ENCODE measurements at regions not wholly inside any gene's neighbourhood (a gene's known extent, or its start where the extent isn't known, plus 50 kb on each side); places are given as distances from the start of the nearest gene placed in this dataset.

DNA sequence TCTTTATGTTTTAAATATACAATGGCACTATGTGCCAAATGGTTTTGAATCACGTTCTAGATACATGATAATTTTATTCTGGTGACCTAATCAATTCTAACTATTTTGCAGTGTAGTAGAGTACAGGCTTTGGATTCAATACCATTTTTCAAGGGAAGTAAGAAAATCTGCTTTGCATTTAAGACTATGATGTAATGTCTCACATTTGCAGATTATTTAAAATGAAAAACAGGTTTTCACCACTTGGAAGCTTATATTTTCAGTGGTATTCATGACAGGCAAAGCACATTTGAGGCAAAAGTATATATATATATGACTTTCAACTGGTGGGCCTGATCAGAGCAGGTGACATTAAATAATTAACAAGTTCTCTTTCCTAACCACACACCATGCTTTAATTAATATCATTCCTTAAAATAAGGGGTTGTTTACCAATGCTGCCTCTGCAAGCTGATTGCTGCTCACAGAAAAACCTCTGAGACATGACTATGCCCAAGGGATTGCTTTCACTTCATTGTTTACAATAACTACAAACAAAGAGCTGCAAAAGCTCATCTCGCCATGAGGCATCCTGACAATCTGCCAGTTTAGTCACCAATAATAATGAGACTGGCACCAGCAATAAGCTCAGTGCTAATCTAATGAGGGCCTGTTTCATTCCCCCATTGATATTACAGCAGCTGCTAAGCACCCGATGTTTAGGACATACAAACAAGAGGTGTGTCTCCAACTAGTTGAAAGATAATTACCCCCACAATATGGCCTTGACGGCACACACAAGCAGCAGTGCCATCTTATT lies 1176.0 kb upstream of the GJE1 start:
- Histone ChIP-seq H3K36me3 (ENCODE audit: low read depth) (no peaks in the 10 kb centered on the region), H3K27ac (peak overlapping the region; percentile 41), H3K9me2 (ENCODE audit: insufficient read depth) (no peaks in the 10 kb centered on the region; the same call in 1 of the 2 replicates), H2AFZ (peak overlapping the region; percentile 48), H3K79me2 (ENCODE audit: insufficient read depth) (no peaks in the 10 kb centered on the region), H3K4me2 (ENCODE audit: unreplicated experiment) (peak overlapping the region; percentile 8), H3K4me1 (ENCODE audit: insufficient read depth) (peaks cover 12% of the 10 kb centered on the region), H3F3A (ENCODE audit: insufficient read depth) (peaks cover 15% of the 10 kb centered on the region), H3K9me3 (ENCODE audit: low read depth) (no peaks in the 10 kb centered on the region), H4K20me1 (ENCODE audit: insufficient read depth) (no peaks in the 10 kb centered on the region), H3K27me3 (replicated peaks; ENCODE audit: insufficient read depth) (no peaks in the 10 kb centered on the region), H3K4me3 (peak overlapping the region; percentile 13), H3K9ac (no peak overlapping the region)
- DNase-seq, result peak; percentile 85
- 4 to 6% methylated on average over 4 of the region's 4 CpGs for WGBS, 2 experiments (ENCODE audit: low coverage in 1 of 2, low lambda C conversion rate in 2 of 2, missing lambda C conversion rate in 2 of 2)
- TF ChIP-seq EZH2phosphoT487 (IDR thresholded peaks at IDR 0.05; ENCODE audit: insufficient read depth, low read depth) (no peak), EZH2 (IDR thresholded peaks at IDR 0.05; ENCODE audit: insufficient read depth, poor library complexity, severe bottlenecking) (no peak)
- in situ Hi-C loops (cut with MboI), result no loop called here

DNA sequence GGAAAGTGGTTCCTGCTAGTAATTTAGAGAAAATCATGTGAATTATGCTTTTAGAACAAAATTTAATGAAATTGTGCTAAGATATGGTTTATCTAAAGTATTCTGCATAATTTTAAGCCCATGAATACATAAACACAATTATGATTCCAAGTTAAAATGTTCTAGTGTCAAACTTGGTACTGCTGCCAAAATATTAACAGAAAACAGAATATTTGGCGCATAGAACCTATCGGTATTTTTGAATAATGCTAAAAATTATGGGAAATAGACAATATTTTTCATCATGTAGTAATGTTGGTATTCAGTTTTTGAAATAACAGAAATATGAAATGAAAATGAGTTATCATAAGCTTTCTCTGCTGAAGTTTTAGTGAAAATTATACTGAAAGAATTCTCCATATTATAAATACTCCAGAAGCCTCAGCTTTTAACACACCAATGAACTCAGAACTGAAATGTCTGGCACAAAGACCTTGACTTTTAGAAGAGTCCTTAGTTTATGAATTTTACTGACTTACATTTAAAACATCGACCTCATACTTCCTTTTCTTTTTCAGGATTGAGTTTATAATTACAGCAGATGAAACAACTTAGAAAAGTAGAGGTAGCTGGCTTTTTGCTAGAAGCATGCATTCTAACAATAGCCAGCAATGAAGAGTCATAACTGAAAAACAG lies 1192.3 kb upstream of the GJE1 start:
- in situ Hi-C loops (cut with MboI), result no loop called here
- peak overlapping the region; percentile 61 for H2AFZ ChIP-seq

DNA sequence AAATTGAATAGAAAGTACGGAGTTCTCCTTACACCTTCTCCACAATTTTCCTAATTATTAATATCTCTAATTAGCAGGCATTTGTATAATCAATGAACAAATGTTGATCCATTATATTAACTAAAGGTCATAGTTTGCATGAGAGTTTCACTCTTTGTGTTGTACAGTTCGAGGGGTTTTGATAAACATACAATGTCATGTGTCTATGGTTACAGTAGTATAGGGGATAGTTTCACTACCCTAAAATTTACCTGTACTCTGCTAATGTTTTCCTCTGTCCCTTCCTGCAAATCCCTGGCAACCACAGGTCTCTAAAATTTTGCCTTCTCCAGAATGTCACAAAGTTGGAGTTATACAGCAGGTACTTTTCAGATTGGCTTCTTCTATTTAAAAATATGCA lies 1199.8 kb upstream of the GJE1 start:
- Histone ChIP-seq H3K9me2 (ENCODE audit: insufficient read depth) (no peaks in the 10 kb centered on the region), H3K4me1 (ENCODE audit: insufficient read depth) (no peaks in the 10 kb centered on the region), H3F3A (ENCODE audit: insufficient read depth) (no peaks in the 10 kb centered on the region), H3K79me2 (ENCODE audit: insufficient read depth) (no peaks in the 10 kb centered on the region), H3K9ac (no peak overlapping the region), H4K20me1 (ENCODE audit: insufficient read depth) (no peaks in the 10 kb centered on the region), H3K4me2 (ENCODE audit: unreplicated experiment) (no peak overlapping the region), H3K36me3 (ENCODE audit: low read depth) (no peaks in the 10 kb centered on the region), H3K27ac (no peak overlapping the region), H3K4me3 (no peak overlapping the region), H3K9me3 (ENCODE audit: low read depth) (no peaks in the 10 kb centered on the region), H2AFZ (no peak overlapping the region), H3K27me3 (replicated peaks; ENCODE audit: insufficient read depth) (no peaks in the 10 kb centered on the region)
- no peak for TF ChIP-seq EZH2phosphoT487 (IDR thresholded peaks at IDR 0.05; ENCODE audit: insufficient read depth, low read depth)
- TF ChIP-seq EZH2 (IDR thresholded peaks at IDR 0.05; ENCODE audit: insufficient read depth, poor library complexity, severe bottlenecking), result no peak
- DNase-seq, result no peak
- WGBS, 2 experiments (ENCODE audit: low coverage in 1 of 2, low lambda C conversion rate in 2 of 2, missing lambda C conversion rate in 2 of 2), result 93 to 100% methylated on average over 2 of the region's 2 CpGs
- in situ Hi-C loops (cut with MboI), result no loop called here

More for the DNA sequence above, 1192.3 kb upstream of the GJE1 start:
- Histone ChIP-seq H3K4me1 (ENCODE audit: insufficient read depth) (no peaks in the 10 kb centered on the region), H3K9ac (no peak overlapping the region), H3K79me2 (ENCODE audit: insufficient read depth) (no peaks in the 10 kb centered on the region), H3K9me3 (ENCODE audit: low read depth) (no peaks in the 10 kb centered on the region), H3K27ac (no peak overlapping the region), H3K4me3 (no peak overlapping the region), H4K20me1 (ENCODE audit: insufficient read depth) (no peaks in the 10 kb centered on the region), H3K4me2 (ENCODE audit: unreplicated experiment) (no peak overlapping the region), H3K9me2 (ENCODE audit: insufficient read depth) (no peaks in the 10 kb centered on the region), H3K27me3 (replicated peaks; ENCODE audit: insufficient read depth) (no peaks in the 10 kb centered on the region), H3K36me3 (ENCODE audit: low read depth) (no peaks in the 10 kb centered on the region), H3F3A (ENCODE audit: insufficient read depth) (no peaks in the 10 kb centered on the region)
- WGBS, 2 experiments (ENCODE audit: low coverage in 1 of 2, low lambda C conversion rate in 2 of 2, missing lambda C conversion rate in 2 of 2), result 28 to 32% methylated on average over 3 of the region's 3 CpGs
- DNase-seq, result no peak
- TF ChIP-seq EZH2 (IDR thresholded peaks at IDR 0.05; ENCODE audit: insufficient read depth, poor library complexity, severe bottlenecking) (no peak), EZH2phosphoT487 (IDR thresholded peaks at IDR 0.05; ENCODE audit: insufficient read depth, low read depth) (no peak)

DNA sequence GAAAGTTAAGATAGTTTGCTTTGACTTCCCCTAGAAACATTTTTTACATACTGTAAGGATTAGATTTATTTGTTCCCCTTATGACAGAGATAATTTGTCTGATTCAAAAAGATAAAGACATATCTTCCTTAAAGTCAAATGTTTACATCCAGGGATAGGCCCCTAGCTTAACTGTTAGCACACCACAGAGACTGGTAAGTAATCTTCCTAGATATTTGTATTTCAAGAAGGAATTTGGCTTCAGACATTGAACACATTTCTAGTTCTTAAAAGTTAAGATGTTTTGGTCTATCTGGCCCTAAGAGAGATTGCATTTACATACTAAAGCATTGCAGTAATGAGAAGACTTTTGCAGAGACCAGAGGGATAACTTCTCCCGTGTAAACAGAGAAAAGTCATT lies 1201.1 kb upstream of the GJE1 start:
- Histone ChIP-seq H3K9ac (no peak overlapping the region), H3K27ac (no peak overlapping the region), H3K79me2 (ENCODE audit: insufficient read depth) (no peaks in the 10 kb centered on the region), H3K9me2 (ENCODE audit: insufficient read depth) (no peaks in the 10 kb centered on the region), H2AFZ (no peak overlapping the region; the same call in 1 of the 2 replicates), H3K4me3 (no peak overlapping the region), H3K36me3 (ENCODE audit: low read depth) (no peaks in the 10 kb centered on the region), H3F3A (ENCODE audit: insufficient read depth) (no peaks in the 10 kb centered on the region), H3K4me2 (ENCODE audit: unreplicated experiment) (no peak overlapping the region), H3K4me1 (ENCODE audit: insufficient read depth) (no peaks in the 10 kb centered on the region), H4K20me1 (ENCODE audit: insufficient read depth) (no peaks in the 10 kb centered on the region), H3K27me3 (replicated peaks; ENCODE audit: insufficient read depth) (no peaks in the 10 kb centered on the region), H3K9me3 (ENCODE audit: low read depth) (no peaks in the 10 kb centered on the region)
- in situ Hi-C loops (cut with MboI), result no loop called here
- TF ChIP-seq EZH2phosphoT487 (IDR thresholded peaks at IDR 0.05; ENCODE audit: insufficient read depth, low read depth) (no peak), EZH2 (IDR thresholded peaks at IDR 0.05; ENCODE audit: insufficient read depth, poor library complexity, severe bottlenecking) (no peak)
- no peak for DNase-seq
- WGBS, 2 experiments (ENCODE audit: low coverage in 1 of 2, low lambda C conversion rate in 2 of 2, missing lambda C conversion rate in 2 of 2), result 84 to 93% methylated on average over 1 of the region's 1 CpG

Measured in GM23248 (cell line).